HepG2 (cell line): ENCODE measurements at regions not wholly inside any gene's neighbourhood (a gene's known extent, or its start where the extent isn't known, plus 50 kb on each side); places are given as distances from the start of the nearest gene placed in this dataset.

Source experiments
- ATAC-seq: fragments of 200-7000 bp; cut with Tn5 transposase; 3 replicates; pipeline ENCODE4 v1.9.1; 2020; ENCODE audit warnings: mild to moderate bottlenecking, moderate library complexity
- BruUV-seq: library from RNA; stranded (reverse); fragments of 400-500 nt; replicated peaks from 2 replicates; lab custom pipeline; 2021; lab: Mats Ljungman, UMichigan
- CTCF ChIA-PET: fragments of 300-600 bp; formaldehyde crosslinking; extraction: SDS; loops from one replicate; lab custom pipeline; 2021; ENCODE audit warnings: low total read pairs, inconsistent platforms, low intra/inter-chr PET ratio; lab: Yijun Ruan, JAX
- POLR2A ChIA-PET: fragments of 350-600 bp; sonication (Branson Sonifier 250); formaldehyde crosslinking; loops from one replicate; lab custom pipeline; 2020; ENCODE audit warnings: antibody characterized with exemption, inconsistent platforms; lab: Yijun Ruan, JAX
- DNase-seq: peaks from one replicate; pipeline ENCODE4 v3.0.0-alpha.2; 2015; ENCODE audit warnings: low spot score
- FAIRE-seq: peaks from 3 replicates; lab custom pipeline; 2011; peaks lifted over from hg19 to GRCh38; lab: Jason Lieb, UNC
- H2AFZ ChIP-seq: one replicate; pipeline ENCODE4 v1.6.1; 2011; ENCODE audit warnings: low read length, inconsistent platforms
- H3K27ac ChIP-seq: fragments of 300-600 bp; 3 replicates; pipeline ENCODE4 v1.8.0; 2011; ENCODE audit warnings: mixed run types, mild to moderate bottlenecking, mixed read lengths, low read length, inconsistent platforms; ENCODE audit not compliant: insufficient read depth; ENCODE audit errors: extremely low read length
- H3K27me3 ChIP-seq, 2 experiments: fragments of 200-600 bp in 1 of 2; 2 replicates in 1 of 2; 3 replicates in 1 of 2; pipeline versions ENCODE4 v1.6.0 to v1.8.0; 2011; ENCODE audit warnings: low read length in 2 of 2, mild to moderate bottlenecking in 2 of 2, moderate library complexity in 2 of 2, inconsistent platforms in 1 of 2; ENCODE audit not compliant: insufficient read depth in 2 of 2, control insufficient read depth in 1 of 2
- H3K36me3 ChIP-seq, 2 experiments: fragments of 200-600 bp in 1 of 2; replicated peaks in 1 of 2; 2 replicates in 1 of 2; 3 replicates in 1 of 2; pipeline versions ENCODE4 v1.5.1 to v1.8.0; 2011; ENCODE audit warnings: low read length in 2 of 2, inconsistent platforms in 1 of 2; ENCODE audit not compliant: insufficient read depth in 2 of 2, control insufficient read depth in 1 of 2
- H3K4me1 ChIP-seq: 2 replicates; pipeline ENCODE4 v1.5.1; 2012; ENCODE audit warnings: low read length, inconsistent platforms; ENCODE audit not compliant: insufficient read depth
- H3K4me2 ChIP-seq: 2 replicates; pipeline ENCODE4 v1.6.0; 2011; ENCODE audit warnings: low read depth, low read length, inconsistent platforms
- H3K4me3 ChIP-seq, 3 experiments: fragments of 200-600 bp in 1 of 3; sonication (generic), shearing (Covaris generic) in 1 of 3; replicated peaks in 1 of 3; 2 replicates each; pipeline ENCODE4 v1.5.1; 2011 to 2016; ENCODE audit warnings: low read length in 3 of 3, inconsistent platforms in 2 of 3, low read depth in 2 of 3, mild to moderate bottlenecking in 2 of 3, control low read depth in 1 of 3, mixed read lengths in 1 of 3; ENCODE audit not compliant: insufficient read depth in 1 of 3
- H3K79me2 ChIP-seq: one replicate; pipeline ENCODE4 v1.6.1; 2011; ENCODE audit warnings: low read length, inconsistent platforms; ENCODE audit not compliant: insufficient read depth
- H3K9ac ChIP-seq: 2 replicates; pipeline ENCODE4 v1.6.0; 2011; ENCODE audit warnings: mild to moderate bottlenecking, low read depth, low read length, inconsistent platforms; ENCODE audit not compliant: insufficient read depth
- H3K9me3 ChIP-seq: 2 replicates; pipeline ENCODE4 v1.5.1; 2012; ENCODE audit warnings: mild to moderate bottlenecking, low read length
- H4K20me1 ChIP-seq: 2 replicates; pipeline ENCODE4 v1.6.0; 2011; ENCODE audit warnings: inconsistent platforms, mild to moderate bottlenecking, low read length, moderate library complexity; ENCODE audit not compliant: insufficient read depth
- CCDC6 ChIP-seq: sonication (generic); formaldehyde crosslinking; IDR thresholded peaks from 2 replicates; pipeline ENCODE4 v1.8.1; 2022; ENCODE audit warnings: mild to moderate bottlenecking, missing genetic modification reagents, moderate library complexity
- FOXK1 ChIP-seq: sonication (generic); formaldehyde crosslinking; IDR thresholded peaks from 2 replicates; pipeline ENCODE4 v1.4.0; 2020; ENCODE audit warnings: low read depth, missing genetic modification reagents, borderline replicate concordance
- KDM5A ChIP-seq: fragments of 200-600 bp; sonication (generic); IDR thresholded peaks from 2 replicates; pipeline ENCODE4 v1.7.0; 2018; ENCODE audit warnings: antibody characterized with exemption, mild to moderate bottlenecking, low read length, borderline replicate concordance
- KLF12 ChIP-seq: sonication (generic); formaldehyde crosslinking; IDR thresholded peaks from 2 replicates; pipeline ENCODE4 v1.4.0; 2020; ENCODE audit warnings: missing genetic modification reagents, borderline replicate concordance
- LCORL ChIP-seq, 2 experiments: fragments of 450-650 bp in 1 of 2; sonication (generic) in 1 of 2; formaldehyde crosslinking in 1 of 2; IDR thresholded peaks; 2 replicates each; pipeline versions ENCODE4 v1.5.0 to v1.6.1; 2017 to 2020; ENCODE audit warnings: antibody characterized with exemption in 1 of 2, missing genetic modification reagents in 1 of 2
- MATR3 ChIP-seq: sonication (generic); formaldehyde crosslinking; IDR thresholded peaks from 2 replicates; pipeline ENCODE4 v1.4.0; 2020; ENCODE audit warnings: missing genetic modification reagents
- TCF7 ChIP-seq: sonication (generic); IDR thresholded peaks from 2 replicates; pipeline ENCODE4 v1.6.1; 2016; ENCODE audit warnings: antibody characterized with exemption, low read depth
- ZNF263 ChIP-seq: sonication (generic); formaldehyde crosslinking; IDR thresholded peaks from 2 replicates; pipeline ENCODE4 v1.4.0; 2020; ENCODE audit warnings: missing genetic modification reagents
- ZNF564 ChIP-seq: sonication (generic); formaldehyde crosslinking; IDR thresholded peaks from 2 replicates; pipeline ENCODE4 v1.8.1; 2023; ENCODE audit warnings: mild to moderate bottlenecking, missing genetic modification reagents
- ZNF619 ChIP-seq: sonication (generic); formaldehyde crosslinking; IDR thresholded peaks from 2 replicates; pipeline ENCODE4 v1.4.0; 2020; ENCODE audit warnings: mild to moderate bottlenecking, missing genetic modification reagents
- ZNF816 ChIP-seq: sonication (generic); formaldehyde crosslinking; IDR thresholded peaks from 2 replicates; pipeline ENCODE4 v1.8.0; 2022; ENCODE audit warnings: missing genetic modification reagents, mild to moderate bottlenecking, borderline replicate concordance
- ZSCAN22 ChIP-seq: sonication (generic); formaldehyde crosslinking; IDR thresholded peaks from 2 replicates; pipeline ENCODE4 v1.4.0; 2020; ENCODE audit warnings: mild to moderate bottlenecking, missing genetic modification reagents
- WGBS: methylation state at CpG from one replicate; pipeline ENCODE4 v1.1.6; 2017; ENCODE audit warnings: low lambda C conversion rate; 5-methylcytosine and 5-hydroxymethylcytosine counted together
- in situ Hi-C: cut with HindIII; loops from 2 replicates; pipeline ENCODE4 v1.10.0; 2017; ENCODE audit warnings: low pct_unique_long_range_greater_than_20kb; ENCODE audit not compliant: extremely low pct_ligation_motif_present
- intact Hi-C: fragments of 100-400 bp; cut with micrococcal nuclease; formaldehyde crosslinking; loops from one replicate; pipeline ENCODE4 v1.10.0; 2022; ENCODE audit not compliant: unreplicated experiment
- TF ChIP-seq, protein P1 (sequence below): sonication (generic); formaldehyde crosslinking; IDR thresholded peaks from 2 replicates; pipeline ENCODE4 v1.5.1; 2020; ENCODE audit warnings: missing genetic modification reagents, mild to moderate bottlenecking, borderline replicate concordance
- TF ChIP-seq, protein P2 (sequence below): sonication (generic); formaldehyde crosslinking; IDR thresholded peaks from 2 replicates; pipeline ENCODE4 v1.4.0; 2020; ENCODE audit warnings: mild to moderate bottlenecking, missing genetic modification reagents
- TF ChIP-seq, protein P3 (sequence below): sonication (generic); formaldehyde crosslinking; IDR thresholded peaks from 2 replicates; pipeline ENCODE4 v1.5.1; 2020; ENCODE audit warnings: missing genetic modification reagents, mild to moderate bottlenecking, borderline replicate concordance
- TF ChIP-seq, protein P4 (sequence below), 2 experiments: IDR thresholded peaks; 2 replicates each; pipeline ENCODE4 v1.6.1; 2011 to 2012; ENCODE audit warnings: low read length in 2 of 2, borderline replicate concordance in 1 of 2, low read depth in 1 of 2, mild to moderate bottlenecking in 1 of 2, moderate library complexity in 1 of 2

DNA sequence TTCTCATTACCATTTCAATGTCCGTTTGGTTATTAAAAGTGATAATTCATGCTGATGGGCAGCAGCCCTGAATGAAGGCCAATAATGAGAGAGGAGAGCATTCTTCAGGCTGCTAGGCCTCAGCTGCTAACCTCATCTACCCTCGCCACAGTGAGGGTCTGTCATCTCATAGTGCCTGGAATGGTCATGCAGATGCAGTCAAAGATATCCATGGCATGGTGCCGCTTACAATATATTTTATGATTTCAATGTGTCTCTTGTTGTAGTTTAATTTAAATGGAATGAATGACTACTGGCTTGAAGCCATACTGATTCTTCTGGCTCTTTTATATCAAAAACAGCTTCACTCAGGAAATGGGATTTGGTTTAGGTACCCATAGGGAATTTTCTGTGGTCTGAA is 126.9 kb downstream of the SLC16A9 start:
- intact Hi-C loops (no loop called here), in situ Hi-C loops (loop anchor here (25.0 kb wide), 1 partner anchor 670 kb away; no protein-coding TSS in a partner anchor)
- Histone ChIP-seq H2AFZ (no peak overlapping the region), H3K27ac (no peak overlapping the region), H3K9ac (no peak overlapping the region), H3K9me3 (no peaks in the 10 kb centered on the region), H4K20me1 (no peaks in the 10 kb centered on the region), H3K4me3 (no peak overlapping the region), H3K4me1 (no peaks in the 10 kb centered on the region), H3K4me2 (no peak overlapping the region), H3K36me3 (no peaks in the 10 kb centered on the region), H3K79me2 (no peaks in the 10 kb centered on the region), H3K27me3 (no peaks in the 10 kb centered on the region; a peak in 1 of 5 replicates)
- no TSS peak for BruUV-seq
- ATAC-seq = no peak
- FAIRE-seq = no peak
- TF ChIP-seq FOXK1 = no peak
- TF ChIP-seq KLF12 (CRISPR knock-in tag) = no peak
- no peak for TF ChIP-seq ZNF564 (CRISPR knock-in tag)
- TF ChIP-seq, protein P1, sequence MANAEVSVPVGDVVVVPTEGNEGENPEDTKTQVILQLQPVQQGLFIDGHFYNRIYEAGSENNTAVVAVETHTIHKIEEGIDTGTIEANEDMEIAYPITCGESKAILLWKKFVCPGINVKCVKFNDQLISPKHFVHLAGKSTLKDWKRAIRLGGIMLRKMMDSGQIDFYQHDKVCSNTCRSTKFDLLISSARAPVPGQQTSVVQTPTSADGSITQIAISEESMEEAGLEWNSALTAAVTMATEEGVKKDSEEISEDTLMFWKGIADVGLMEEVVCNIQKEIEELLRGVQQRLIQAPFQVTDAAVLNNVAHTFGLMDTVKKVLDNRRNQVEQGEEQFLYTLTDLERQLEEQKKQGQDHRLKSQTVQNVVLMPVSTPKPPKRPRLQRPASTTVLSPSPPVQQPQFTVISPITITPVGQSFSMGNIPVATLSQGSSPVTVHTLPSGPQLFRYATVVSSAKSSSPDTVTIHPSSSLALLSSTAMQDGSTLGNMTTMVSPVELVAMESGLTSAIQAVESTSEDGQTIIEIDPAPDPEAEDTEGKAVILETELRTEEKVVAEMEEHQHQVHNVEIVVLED (CRISPR knock-in tag) = no peak
- TF ChIP-seq MATR3 (CRISPR knock-in tag) = no peak
- no peak for TF ChIP-seq TCF7
- no peak for TF ChIP-seq ZNF619
- TF ChIP-seq ZNF263 (CRISPR knock-in tag) = no peak
- TF ChIP-seq, protein P2, sequence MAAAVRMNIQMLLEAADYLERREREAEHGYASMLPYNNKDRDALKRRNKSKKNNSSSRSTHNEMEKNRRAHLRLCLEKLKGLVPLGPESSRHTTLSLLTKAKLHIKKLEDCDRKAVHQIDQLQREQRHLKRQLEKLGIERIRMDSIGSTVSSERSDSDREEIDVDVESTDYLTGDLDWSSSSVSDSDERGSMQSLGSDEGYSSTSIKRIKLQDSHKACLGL = no peak
- TF ChIP-seq, protein P3, sequence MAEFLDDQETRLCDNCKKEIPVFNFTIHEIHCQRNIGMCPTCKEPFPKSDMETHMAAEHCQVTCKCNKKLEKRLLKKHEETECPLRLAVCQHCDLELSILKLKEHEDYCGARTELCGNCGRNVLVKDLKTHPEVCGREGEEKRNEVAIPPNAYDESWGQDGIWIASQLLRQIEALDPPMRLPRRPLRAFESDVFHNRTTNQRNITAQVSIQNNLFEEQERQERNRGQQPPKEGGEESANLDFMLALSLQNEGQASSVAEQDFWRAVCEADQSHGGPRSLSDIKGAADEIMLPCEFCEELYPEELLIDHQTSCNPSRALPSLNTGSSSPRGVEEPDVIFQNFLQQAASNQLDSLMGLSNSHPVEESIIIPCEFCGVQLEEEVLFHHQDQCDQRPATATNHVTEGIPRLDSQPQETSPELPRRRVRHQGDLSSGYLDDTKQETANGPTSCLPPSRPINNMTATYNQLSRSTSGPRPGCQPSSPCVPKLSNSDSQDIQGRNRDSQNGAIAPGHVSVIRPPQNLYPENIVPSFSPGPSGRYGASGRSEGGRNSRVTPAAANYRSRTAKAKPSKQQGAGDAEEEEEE (CRISPR knock-in tag) = no peak
- TF ChIP-seq LCORL (IDR thresholded peaks at IDR 0.05) = no peak
- no peak for TF ChIP-seq LCORL (CRISPR knock-in tag; IDR thresholded peaks at IDR 0.05)
- TF ChIP-seq ZSCAN22 (CRISPR knock-in tag) = no peak
- TF ChIP-seq CCDC6 = no peak
- no peak for TF ChIP-seq ZNF816 (CRISPR knock-in tag)
- TF ChIP-seq, protein P4, sequence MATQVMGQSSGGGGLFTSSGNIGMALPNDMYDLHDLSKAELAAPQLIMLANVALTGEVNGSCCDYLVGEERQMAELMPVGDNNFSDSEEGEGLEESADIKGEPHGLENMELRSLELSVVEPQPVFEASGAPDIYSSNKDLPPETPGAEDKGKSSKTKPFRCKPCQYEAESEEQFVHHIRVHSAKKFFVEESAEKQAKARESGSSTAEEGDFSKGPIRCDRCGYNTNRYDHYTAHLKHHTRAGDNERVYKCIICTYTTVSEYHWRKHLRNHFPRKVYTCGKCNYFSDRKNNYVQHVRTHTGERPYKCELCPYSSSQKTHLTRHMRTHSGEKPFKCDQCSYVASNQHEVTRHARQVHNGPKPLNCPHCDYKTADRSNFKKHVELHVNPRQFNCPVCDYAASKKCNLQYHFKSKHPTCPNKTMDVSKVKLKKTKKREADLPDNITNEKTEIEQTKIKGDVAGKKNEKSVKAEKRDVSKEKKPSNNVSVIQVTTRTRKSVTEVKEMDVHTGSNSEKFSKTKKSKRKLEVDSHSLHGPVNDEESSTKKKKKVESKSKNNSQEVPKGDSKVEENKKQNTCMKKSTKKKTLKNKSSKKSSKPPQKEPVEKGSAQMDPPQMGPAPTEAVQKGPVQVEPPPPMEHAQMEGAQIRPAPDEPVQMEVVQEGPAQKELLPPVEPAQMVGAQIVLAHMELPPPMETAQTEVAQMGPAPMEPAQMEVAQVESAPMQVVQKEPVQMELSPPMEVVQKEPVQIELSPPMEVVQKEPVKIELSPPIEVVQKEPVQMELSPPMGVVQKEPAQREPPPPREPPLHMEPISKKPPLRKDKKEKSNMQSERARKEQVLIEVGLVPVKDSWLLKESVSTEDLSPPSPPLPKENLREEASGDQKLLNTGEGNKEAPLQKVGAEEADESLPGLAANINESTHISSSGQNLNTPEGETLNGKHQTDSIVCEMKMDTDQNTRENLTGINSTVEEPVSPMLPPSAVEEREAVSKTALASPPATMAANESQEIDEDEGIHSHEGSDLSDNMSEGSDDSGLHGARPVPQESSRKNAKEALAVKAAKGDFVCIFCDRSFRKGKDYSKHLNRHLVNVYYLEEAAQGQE (IDR thresholded peaks at IDR 0.05; ENCODE audit: borderline replicate concordance in 1 of 2, low read depth in 1 of 2, low read length in 2 of 2) = no peak
- TF ChIP-seq KDM5A = no peak
- DNase-seq = no peak
- POLR2A ChIA-PET = no interaction called here
- CTCF ChIA-PET = no interaction called here
- 31% methylated on average over 3 of the region's 3 CpGs for WGBS
